Kidney glomerular epithelial cell (primary cell): ENCODE measurements at regions not wholly inside any gene's neighbourhood (a gene's known extent, or its start where the extent isn't known, plus 50 kb on each side); places are given as distances from the start of the nearest gene placed in this dataset.
A peak's percentile ranks its signal among the peaks of the same experiment; 100 is the strongest.

Source experiments
- DNase-seq: peaks from one replicate; lab custom pipeline; 2025; lab: John Stamatoyannopoulos, UW

DNA sequence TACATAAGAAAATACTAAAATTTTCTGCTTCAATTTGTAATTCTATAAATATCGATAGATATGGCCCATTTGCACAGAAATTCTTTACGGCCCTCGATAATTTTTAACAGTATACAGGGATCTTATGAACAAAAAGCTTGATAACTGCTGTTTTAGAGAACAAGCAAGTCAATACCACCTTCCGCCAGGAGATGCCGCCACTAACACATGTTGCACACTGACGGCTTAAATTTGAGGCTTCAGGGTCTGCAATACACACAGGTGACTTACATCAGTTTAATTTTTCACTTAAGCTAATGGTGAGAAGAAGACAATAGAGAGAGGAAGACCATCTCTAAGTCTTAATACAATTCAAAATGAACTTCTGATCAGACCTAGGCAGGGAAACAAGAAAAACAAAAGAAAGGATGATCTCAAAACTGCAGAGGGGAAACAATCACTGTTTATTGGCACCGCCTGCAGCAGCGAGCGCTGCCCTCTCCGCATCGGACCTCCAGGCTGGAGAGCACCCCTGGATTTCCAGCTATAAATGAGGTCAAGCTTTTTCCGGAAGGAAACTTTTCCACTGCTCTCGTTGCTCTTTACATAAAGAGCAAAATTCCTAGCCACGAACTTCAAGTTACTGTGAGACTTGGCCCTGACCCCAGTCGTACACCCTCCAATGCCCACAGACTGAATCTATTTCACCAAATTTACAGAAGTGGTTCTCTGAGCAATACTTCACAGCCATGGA is 53.9 kb downstream of the OTOR start:
- DNase-seq = peak; percentile 59

DNA sequence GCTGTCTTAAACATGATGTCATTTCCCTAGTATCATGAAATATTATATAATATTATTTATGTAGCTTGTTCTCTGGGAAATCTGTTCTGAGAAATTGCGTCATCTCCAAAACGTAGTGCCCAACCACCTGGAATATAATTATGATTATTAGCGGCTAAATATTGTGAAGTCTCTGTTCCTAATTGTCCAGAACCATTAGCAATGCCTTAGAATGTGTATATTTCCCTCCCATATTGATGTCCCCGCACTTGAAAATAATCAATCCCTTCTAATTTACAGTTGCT is 54.4 kb downstream of the OTOR start:
- DNase-seq = no peak

DNA sequence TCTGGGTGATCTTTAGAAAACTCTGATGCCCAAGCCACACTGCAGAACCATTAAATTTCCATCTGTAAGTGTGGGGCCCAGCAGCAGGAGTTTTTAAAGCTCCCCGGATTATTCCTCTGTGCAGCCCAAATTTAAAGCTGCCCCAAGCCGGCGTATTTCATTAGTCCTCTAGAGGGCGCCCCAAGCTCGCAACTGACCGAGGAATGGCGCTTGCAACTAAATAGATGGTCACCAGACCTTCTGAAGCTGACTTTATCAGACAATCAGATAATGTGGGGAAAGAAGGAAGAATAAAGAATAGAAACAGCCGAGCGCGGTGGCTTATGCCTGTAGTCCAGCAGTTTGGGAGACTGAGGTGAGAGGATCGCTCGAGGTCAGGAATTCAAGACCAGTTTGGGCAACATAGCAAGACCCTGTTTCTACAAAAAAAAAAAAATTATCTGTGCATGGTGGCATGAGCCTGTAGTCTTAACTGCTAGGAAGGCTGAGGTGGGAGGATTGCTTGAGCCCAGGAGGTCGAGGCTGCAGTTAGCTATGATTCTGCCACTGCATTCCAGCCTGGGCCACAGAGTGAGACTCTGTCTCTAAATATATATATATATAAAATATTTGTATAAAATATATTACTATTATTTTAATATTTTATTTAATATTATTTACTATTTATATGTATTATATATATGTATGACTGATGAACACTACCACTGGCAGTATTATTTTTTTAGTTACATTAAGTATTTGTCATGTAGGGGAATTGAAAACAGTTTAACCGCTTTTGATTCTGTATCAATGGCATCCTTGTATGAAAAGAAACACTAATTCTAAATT is 56.0 kb downstream of the OTOR start:
- peak; percentile 24 for DNase-seq

DNA sequence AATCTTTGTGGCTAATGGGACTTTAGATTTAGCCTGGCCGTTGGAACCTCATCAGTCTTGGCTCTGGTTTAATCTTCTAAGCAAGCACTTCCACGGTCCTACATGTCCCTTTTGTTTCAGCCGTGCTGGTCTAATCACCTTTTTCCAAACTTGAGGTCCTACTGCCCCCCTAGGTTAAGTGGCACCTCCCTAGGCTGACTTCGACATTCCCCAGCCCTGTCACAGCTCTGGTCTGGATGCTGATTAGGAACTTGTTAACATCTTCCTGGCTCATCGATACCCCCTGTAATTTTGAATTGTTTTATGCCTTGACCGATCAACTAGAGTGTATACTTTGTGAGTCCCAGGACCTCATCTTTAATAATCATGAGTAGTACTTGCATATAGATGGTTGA is 56.6 kb downstream of the OTOR start:
- no peak for DNase-seq

DNA sequence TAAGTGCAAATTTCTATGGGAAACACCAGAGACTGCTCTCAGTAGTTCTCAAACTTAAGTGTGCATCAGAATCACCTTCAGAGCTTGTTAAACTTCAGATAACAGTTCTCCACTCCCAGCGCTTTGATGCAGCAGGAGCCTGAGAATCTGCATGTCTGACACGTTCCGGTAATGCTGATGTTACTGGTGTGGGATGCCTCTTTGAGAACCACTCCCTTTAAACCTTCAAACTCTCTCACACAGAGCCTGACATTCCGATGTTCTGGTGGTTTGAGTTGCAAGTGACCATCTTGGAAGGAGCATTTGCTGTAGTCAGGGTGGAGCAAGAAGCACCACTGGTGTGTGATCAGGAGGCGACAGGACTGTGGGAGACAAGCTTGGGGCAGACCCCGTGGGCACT is 57.9 kb downstream of the OTOR start:
- DNase-seq = no peak

DNA sequence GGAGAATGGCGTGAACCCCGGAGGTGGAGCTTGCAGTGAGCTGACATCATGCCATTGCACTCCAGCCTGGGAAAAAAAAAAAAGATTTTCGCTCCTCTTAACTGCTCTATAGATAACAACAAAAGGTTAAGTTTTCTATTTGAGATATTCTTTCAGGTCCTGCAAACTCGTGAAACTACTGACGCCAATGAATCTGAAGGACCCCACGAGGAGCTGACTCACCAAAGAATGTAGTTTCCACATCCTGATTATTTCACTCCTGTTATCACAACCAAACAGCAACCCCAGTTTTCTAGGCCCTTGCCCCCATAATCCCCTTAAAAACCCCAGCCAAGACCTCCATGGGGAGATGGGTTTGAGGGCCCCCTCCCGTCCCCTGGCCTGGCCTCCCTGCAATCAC is 58.7 kb downstream of the OTOR start:
- DNase-seq = no peak

DNA sequence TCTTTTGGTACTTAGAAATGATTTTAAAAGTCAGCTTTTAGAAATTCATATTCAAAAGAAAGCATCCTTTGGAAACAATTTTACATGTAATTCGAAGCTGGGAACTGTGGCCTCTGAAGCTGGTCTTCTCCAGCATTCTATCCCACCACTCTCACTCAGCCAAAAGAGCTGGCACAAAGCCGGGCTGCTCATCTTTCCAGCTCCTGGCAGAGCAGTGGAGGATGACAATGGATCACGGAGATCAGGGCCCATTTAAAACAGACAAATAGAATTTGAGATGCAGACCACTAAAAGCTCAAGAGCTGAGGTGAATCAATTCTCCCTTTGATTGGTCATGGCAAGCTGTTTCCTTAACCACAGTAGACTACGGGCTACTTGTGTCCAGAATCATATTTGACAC is 60.6 kb downstream of the OTOR start:
- DNase-seq = no peak

DNA sequence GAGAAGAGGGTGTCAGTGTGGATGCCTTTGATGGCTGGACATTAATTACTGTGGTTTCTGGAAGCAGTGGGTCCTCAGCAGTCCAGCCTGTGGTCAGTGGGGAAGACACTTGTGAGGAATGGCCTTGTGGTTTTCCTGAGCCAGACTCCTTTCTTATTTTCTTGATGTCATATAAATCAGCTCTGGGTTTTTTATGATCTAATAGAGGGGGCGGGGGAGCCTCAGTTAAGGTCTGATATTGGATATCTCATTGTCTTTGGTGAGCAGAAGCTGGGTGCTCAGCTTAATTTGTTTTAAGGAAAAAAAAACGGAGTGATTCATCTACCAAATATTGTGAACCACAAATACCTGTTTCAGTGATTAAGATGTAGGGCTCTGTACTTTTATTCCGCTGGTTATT is 62.1 kb downstream of the OTOR start:
- peak; percentile 89 for DNase-seq

DNA sequence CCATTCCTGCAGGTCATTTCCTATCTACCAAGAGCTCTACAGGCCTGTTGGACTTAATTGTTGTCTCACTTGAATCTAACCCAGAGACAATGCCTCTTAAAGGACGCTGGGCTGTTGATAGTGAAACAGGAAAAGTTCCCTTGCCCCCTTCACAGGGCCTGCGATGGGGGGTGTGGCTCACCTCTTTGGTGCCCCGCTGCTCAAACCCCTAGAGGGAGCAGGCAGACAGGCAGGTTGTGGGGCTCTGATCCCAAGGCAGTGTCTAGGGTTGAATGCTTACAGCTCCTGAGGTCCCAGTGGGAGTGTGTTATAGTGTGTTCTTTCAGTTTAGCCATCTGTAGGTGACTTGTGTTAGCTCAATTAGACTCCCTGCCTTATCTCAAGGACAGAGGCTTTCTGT is 68.0 kb downstream of the OTOR start:
- DNase-seq = no peak

DNA sequence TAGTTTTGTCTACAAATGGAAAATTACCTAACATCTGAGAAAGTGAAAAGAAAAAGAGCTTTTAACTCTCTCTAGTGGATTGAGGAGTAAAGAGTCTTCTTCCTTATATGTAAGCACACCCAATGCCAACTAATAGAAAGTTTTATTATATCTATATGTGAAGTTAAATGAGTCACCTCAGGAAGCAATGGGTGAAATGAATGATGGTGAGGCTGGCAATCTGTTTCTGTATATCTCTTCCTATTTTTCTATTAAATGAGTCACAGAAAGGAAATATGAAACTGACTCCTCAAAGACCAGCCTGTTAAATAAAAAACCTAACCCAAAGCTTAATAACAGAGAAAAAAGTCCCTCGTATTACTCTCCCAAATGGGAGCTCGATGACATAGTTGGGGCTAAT is 71.3 kb downstream of the OTOR start:
- no peak for DNase-seq

DNA sequence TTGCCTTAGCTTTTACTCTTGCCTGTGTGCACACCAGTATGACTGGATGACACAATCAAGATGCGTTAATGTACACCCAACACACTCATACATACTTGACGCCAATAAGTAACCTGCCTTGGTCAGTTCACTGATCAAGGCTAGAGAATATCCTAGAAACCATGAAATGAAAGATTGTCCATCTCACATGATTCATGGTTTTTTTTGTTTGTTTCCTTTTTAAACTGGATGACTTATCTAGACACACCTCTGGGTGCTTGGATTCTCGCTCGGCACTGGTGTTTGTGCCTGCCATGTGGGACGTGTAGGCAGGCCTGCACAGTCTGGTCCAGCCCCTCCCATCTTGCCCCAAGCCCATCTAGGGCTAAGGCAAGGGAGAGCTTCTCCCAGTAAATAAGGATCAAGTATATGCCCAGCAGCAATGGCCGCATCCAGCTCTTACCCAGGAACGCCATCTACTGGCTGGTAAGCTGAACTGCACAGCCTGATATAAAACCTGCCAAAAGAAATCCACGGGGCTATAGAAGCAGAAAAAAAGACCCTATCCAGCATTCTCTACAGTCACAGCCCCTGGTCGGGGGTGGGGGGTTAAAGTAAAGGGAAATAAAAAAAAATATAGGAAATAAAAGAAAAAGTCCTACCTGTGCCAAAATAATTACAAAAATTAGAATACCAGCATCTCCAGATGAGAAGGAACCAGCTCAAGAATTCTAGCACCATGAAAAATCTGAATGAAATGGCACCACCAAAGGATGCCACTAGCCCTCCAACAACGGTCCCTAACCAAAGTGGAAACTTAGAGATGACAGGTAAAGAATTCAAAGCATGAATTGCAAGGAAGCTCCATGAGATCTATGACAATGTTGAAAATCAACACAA is 73.3 kb downstream of the OTOR start:
- DNase-seq = peak; percentile 54

DNA sequence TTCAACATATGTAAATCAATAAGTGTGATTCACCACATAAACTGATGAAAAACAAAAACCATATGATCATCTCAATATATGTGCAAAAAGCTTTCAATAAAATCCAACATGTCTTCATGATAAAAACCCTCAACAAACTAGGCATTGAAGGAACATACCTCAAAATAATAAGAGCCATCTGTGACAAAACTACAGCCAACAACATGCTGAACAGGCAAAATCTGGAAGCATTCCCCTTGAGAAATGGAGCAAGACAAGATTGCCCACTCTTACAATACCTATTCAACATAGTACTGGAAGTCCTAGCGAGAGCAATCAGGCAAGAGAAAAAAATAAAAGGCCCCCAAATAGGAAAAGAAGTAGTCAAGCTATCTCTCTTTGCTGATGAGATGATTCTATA is 76.5 kb downstream of the OTOR start:
- DNase-seq = no peak

DNA sequence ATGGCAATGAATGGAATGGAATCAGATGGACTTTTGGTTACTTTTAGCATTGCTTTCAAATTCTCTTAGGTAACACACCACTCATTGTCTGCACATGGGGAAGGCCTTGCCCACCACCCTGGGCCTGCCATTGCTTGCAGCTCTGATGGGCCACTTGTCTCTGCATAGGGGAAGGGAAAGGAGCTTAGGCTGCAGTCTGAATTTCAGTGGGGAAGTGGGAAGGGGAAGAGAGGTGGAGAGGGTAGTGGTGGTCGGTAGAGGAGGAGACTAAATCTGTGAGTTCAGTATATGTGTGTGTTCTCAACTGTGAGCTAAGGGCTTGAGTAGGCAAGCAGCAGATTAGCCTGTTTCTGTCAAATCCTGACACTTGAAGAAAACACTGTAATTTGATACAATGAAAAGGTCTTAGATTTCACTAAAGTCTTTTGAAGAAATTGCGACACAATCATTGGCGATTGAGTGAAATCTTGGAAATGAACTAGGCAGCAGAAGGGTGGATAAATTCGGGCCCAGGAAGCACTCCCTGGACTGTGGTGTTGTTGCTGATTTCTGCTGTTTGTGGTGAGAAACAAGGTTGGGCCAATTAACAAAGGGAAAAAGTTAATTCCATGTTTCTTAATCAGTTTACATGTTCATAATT is 80.6 kb downstream of the OTOR start:
- no peak for DNase-seq

DNA sequence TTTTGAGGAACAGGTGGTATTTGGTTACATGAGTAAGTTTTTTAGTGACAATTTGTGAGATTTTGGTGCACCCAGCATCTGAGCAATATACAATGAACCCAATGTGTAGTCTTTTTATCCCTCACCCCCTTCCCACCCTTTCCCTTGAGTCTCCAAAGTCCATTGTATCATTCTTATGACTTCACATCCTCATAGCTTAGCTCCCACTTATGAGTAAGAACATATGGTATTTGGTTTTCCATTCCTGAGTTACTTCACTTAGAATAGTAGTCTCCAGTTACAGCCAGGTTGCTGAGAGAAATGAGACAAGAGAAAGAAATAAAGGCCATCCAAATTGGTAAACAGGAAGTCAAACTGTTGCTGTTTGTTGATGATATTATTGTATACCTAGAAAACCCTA is 87.5 kb downstream of the OTOR start:
- DNase-seq = peak; percentile 42

DNA sequence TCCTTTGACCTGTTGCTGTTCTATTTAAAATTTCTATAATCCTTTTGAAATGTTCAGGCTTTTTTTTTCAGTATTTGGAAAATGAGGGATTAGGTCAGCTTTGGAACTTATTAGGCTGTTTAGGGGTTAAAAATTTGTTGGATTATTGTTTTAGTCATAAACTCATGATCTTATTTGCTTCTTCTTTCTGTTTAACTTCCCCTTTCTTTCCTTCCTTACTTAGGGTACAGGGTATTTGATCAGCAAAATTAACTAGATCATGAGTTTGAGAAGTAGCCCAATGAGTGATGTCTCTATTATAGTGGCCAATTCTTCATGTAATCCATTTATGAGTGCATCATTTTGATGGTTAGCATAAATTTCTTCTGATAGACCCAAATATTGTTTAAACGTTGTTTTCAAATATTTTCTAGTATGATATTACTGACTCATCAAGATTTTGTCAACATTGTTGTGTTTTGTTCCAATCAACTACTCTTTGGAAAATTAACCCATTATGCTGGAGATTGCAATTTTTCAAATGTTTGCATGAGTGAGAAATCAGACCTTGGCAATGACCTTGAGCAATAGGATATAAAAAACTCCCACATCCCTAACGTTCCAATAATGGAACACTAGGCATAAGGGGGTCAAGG is 94.4 kb downstream of the OTOR start:
- DNase-seq = no peak

DNA sequence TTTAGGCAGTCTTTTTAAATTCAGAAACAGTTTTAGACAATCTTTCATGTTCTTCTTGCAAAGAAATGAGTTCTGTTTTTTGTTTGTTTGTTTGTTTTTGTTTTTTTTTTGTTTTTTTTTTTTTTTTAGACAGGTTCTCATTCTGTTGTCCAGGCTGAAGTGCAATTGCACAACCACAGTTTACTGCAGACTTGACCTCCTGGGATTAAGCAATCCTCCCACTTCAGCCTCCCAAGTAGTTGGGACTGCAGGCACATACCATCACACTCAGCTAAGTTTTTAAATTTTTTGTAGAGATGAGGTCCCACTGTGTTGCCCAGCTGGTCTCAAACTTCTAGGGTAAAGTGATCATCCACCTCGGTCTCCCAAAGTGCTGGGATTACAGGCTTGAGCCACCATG is 96.2 kb downstream of the OTOR start:
- DNase-seq = no peak

DNA sequence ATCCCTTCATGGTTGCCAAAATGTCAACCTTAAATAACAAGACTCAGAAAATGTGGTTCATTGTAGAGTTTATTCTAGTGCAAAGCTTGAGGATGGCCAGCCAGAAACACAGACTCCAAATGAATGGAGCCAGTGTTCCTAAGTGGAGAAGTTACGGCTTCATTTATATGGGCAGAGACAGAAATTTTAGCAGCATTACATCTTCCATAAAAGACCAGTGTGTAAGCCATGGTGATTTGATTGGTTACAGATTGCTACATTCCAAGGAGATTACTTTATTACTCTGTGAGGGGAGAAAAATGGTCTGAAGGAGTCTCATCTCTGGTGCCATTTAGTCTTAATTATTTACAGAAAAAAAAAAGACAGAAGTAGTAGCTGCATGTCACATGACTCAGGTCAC is 97.8 kb downstream of the OTOR start:
- DNase-seq = peak; percentile 89

DNA sequence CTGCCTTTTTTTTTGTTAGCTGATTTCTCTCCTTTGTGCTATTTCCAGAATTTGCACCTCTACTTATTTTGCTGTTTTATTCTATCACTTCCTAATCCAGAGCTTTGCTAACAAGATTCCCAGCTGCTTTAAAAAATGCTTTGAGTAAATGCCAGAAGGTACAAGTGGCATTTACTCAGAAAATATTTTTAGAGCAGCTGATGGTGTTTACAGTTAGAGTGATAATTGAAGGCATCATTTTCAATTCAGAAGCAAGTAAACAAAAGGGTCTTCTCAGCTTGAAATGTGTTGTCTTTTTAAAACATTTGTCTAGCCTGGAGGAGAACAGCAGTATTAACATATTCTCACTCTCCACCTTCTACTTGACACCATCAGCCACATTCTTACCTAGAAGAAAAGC is 99.9 kb downstream of the OTOR start:
- DNase-seq = no peak

DNA sequence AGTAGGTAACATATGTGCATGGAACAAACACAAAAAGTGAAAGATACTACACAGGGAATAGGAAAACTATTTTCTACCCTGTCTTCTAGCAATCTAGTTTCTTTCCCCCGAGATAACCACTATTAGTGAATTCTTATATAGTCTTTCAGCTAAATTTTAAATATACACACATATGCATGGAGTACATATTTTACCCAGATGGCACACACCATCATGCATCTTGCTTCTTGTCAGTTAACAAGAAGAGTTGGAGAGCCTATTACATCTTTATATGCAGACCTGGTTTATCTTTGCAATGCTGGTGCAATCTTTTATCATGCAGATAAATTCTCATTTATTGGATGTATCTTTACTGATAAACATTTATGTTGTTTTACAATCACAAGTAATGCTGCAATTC is 100.4 kb downstream of the OTOR start:
- DNase-seq = no peak

DNA sequence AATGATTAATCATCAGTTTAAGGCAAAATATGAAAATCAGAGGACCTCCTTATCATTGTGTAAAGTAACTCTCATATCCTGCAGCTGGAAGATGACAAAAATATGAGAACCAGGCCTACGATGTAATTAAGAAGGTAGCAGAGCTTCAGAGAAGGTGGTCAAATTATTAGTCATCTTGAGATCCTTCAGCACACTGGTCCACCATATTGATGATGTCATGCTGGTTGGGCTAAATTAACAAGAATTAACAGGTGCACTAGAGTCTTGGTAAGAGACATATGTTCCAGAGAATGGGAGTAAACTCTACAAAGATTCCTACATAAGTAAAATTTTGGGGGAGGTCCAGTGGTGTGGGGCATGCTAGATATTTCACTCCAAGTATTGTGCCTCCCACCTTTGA is 112.8 kb downstream of the OTOR start:
- DNase-seq = no peak

DNA sequence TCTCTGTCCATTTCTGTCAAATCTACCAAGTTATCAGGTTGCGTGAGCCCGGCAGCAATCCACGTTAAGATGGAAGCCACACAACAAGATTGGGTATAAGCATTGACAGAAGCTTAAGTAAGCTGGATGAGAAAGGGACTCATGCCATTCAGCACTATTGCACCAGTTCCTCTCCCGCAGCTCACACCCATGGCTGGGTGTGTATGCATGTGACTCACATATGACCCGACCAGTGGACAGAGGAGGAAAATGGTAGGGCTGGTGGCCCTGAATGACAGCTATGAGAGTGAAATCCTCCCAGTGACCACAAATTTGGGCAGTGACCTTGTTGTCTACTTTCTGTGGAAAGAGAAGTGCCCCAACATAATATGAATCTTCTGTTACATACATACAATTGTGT is 113.5 kb downstream of the OTOR start:
- DNase-seq = no peak

DNA sequence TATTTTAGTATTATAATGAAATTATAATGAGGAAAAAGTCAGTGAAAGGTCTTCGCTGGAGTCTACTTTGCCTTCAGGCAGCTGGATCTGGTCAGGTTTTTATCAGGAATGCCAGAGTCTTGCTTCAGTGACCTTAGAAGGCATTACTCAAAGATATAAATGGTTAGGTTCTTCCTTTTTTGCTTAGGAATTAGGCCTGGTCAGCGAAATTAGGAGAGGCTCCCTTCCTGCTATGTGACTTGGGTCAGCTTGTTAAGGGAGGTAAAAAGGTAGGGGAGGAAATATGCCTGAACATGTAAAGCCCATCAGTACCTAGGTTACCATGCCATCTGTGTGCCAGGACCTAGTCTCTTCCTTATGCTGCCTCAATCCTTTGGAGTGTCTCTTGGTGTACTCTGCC is 115.1 kb downstream of the OTOR start:
- DNase-seq = peak; percentile 14
